CD4-positive, alpha-beta T cell treated with Interleukin-17A for 1 hour (primary cell): ENCODE measurements at regions not wholly inside any gene's neighbourhood (a gene's known extent, or its start where the extent isn't known, plus 50 kb on each side); places are given as distances from the start of the nearest gene placed in this dataset.
"Not testable (repeated sequence)": the region's sequence is repeated elsewhere in the genome, so short reads cannot be mapped to it uniquely, and the experiment has no call there.

ENCODE experiments used
- DNase-seq: peaks from one replicate; pipeline ENCODE4 v3.0.0-alpha.2; 2020

DNA sequence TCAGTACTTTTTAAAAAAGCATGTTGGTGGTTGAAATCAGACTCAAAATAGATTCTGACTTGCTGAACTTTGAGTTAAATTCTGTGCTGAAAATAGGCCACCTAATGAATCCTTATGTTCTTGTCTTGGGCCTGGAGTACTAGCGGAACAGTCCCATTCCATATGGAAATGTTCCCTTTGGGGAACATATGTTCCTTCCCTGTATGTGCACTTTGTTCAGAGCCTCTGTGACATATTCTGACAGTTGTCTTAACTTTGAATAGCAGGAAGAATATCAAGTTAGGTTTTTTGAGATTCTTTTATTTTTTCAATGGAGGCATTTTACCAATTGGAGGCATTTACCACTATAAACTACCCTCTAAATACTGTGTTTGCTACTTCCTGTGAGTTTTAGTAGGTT is 1667.8 kb downstream of the PLA2G4A start:
- DNase-seq: no peak

DNA sequence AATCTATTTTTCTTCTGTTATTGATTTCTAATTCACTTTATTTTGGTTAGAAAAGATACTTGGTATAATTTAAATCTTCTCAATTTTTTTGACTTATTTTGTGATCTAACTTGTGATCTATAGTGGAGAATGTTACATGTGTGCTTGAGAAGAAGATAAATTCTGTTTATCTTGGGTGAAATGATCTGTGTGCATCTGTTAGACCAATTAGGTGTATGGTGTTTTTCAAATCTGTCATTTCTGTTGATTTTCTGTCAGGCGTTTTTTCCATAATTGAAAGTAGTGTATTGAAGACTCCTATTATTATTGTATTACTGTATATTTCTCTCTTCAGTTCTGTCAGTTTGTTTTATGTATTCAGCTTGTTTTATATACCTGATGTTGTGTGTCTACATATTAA is 1668.3 kb downstream of the PLA2G4A start:
- no peak for DNase-seq

DNA sequence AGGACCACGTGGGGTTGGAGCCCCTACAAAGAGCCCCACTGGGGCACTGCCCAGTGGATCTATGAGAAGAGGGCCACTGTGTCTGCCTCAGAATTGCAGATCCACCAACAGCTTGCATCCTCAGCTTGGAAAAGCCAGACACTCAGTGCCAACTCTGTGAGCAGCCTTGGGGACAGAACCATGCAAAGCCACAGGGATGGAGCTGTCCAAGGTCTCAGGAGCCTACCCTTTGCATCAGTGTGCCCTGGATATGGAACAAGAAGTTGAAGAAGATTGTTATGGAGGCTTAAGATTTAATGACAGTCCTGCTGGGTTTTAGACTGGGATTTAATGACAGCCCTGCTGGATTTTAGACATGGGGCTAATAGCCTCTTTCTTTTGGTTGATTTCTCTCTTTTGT is 1670.9 kb downstream of the PLA2G4A start:
- DNase-seq: no peak

DNA sequence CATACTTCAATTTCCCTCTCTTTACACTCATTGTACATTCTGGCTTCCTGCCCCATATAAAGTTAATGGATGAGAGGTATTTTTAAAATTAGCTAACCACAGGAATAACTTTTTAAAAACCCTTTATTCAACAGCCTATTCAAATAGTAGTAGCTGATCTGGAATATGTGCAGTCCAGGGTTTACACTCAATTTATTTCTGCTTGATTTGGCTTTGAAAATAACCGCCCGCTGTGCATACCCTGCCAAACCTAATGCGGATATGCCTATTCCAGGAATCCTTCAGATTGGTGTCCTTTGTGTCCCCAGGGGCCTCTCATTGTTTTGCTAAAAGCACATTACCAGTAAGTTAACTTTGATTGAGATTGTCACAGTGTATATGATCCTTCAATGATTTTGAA is 1686.2 kb downstream of the PLA2G4A start:
- no peak for DNase-seq

DNA sequence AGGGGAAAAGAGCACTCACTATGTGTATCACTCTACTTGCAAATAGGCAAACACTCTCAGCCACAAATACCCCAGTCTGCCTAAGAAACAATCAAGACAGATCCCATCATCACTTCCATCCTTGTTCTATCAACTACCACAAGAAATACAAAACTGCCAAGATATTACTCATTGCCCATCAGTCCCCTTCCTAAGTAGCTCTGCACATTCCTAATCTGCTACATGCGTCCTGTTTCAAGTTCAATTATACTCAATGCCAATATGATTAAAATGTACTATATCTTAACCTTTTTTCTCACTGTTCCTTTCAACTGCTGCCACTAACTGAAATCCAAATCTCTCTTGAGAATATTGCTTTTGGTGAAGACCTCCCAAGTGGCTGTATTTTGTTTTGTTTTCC is 1688.4 kb downstream of the PLA2G4A start:
- DNase-seq: no peak

DNA sequence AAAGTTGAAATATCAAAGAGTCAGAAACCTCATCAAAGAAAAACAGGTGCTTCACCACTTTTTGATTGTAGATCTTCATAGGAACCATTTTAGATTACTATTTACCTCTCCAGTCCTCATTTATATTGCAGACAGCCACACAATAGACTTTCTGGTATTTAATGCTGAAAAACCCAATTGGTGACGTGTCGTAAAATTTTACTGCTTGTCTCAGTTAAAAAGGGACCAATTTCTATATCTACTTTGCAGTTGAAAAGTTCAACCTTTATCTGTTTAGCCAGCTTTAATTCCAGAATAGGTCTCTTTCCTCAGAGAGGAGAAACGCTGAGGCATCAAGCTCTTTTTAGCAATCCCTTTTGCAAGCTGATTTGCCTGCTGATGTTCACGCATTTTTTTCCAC is 1722.4 kb downstream of the PLA2G4A start:
- no peak for DNase-seq

DNA sequence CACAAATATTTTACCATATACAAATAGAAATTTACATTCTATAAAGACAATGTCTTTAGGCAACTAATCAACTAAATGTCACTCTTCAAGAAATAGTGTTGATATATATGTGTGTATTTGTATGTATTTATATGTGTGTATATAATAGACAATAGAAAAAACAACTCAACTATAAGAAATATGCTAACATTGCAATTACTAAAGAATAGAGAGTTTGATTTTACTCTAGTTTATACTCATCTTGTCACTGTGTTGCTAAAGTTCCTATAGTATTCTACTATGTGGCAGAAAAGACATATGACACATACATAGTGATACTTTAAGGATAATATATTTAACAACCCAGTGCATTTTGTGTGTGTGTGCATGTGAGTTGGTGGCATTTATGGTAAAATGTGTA is 1728.3 kb downstream of the PLA2G4A start:
- DNase-seq: no peak

DNA sequence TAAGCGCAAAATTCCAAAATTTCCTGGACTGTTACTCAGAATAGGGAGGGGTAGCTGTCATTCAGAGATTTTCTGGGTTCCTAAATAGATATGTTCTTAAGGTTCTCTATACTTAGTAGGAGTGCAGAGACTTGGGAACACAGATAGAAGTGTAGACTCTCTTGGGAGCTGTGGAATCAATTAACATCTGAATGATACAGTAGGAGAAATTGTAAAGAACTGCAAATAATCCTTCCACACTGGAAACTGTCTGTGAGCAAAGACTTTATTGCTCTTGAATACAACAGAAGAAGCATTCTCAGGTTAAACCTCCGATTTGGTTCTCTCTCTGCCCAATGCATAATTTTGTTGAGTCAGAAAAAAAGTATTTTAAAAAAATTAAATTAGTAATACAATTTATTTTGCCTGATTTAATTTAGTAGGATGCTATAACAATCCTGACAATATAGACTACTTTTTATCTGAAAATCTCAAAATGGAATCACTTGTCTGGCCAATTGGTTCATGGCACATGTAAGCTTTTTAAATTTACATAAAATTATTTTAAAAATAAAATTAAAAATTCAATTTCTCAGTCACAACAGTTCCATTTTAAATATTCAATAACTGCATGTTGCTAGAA is 1754.3 kb downstream of the PLA2G4A start:
- no peak for DNase-seq

DNA sequence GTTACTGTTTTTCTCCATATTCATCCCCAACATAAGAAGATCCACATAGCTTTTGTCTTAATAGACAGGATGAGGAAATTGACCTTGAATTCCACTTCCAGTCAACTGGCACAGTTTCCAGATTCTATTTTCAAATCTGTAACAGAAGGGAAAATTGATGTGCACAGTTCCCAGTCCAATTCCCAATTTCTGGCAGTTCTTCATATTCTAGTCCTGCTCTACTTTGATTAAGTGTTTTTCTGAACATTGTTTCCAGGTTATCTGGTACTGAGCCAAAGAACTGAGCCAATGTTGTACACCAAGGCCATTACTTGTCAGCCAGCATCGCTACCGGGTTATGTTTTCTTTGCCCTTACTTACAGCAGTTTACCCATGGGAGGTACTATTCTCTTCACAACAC is 1755.4 kb downstream of the PLA2G4A start:
- no peak for DNase-seq

DNA sequence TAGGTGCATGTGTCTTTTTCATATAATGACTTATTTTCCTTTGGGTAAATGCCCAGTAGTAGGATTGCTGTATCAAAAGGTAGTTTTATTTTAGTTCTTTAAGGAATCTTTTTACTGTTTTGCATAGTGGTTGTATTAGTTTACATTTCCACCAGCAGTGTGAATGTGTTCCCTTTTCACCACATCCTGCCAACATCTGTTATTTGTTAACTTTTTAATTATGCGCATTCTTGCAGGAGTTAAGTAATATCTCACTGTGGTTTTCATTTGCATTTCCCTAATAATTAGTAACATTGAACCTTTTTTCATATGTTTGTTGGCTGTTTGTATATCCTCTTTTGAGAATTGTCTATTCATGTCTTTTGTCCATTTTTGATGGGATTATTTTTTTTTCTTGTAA is 1761.9 kb downstream of the PLA2G4A start:
- DNase-seq: no peak

DNA sequence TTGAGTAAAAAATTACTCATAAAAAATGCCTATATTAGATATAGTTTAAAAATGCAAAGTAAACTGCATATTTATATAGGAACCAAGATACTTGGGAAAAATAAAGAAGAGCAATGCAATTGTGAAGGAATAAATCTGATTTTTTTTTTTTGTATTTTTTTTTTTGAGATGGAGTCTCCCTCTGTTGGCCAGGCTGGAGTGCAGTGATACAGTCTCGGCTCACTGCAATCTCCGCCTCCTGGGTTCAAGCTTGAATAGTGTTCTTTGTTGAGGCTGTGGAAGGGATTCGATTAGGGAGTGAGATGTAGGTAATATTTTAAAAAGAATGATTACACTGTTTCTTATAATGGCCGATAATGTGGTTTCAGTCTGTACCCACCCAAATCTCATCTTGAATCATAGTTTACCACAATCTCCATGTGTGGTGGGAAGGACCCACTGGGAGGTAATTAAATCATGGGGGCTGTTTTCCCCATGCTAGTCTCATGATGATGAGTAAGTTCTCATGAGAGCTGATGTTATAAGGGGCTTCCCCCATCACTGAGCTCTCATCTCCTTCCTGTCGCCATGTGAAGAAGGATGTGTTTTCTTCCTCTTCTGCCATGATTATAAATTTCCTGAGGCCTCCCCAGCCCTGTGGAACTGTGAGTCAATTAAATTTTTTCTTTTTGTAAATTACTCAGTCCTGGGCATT is 1765.9 kb downstream of the PLA2G4A start:
- DNase-seq: no peak

DNA sequence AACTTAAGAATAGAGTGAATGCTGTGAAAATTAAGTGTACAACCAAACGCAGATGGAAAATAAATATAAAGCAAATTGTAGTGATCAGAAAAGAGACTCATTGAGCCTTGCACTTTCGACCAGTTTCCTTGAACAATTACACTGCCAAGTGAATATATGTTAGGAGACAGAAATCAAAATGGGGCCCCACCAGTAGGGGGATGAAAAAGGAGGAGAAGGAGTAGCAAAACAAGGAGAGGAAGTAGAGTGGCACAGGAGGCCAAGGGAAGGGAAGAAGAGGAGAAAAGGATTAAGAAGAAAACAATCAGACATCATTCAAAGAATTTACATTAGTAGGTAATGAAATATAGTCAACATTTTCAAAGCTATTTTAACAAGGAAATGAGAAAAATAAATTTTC is 1770.6 kb downstream of the PLA2G4A start:
- DNase-seq: no peak

DNA sequence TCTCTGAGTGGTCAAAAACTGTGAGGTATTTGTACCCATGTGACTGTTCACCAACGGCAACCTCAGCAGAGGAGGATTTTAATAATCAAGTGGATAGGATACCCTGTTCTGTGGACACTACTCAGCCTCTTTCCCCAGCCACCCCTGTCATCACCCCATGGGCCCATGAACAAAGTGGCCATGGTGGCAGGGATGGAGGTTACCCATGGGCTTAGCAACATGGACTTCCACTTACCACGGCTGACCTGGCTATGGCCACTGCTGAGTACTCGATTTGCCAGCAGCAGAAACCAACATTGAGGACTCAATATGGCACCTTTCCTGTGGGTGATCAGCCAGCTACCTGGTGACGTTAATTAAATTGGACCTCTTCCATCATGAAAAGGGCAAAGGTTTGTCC is 1782.7 kb downstream of the PLA2G4A start:
- no peak for DNase-seq

DNA sequence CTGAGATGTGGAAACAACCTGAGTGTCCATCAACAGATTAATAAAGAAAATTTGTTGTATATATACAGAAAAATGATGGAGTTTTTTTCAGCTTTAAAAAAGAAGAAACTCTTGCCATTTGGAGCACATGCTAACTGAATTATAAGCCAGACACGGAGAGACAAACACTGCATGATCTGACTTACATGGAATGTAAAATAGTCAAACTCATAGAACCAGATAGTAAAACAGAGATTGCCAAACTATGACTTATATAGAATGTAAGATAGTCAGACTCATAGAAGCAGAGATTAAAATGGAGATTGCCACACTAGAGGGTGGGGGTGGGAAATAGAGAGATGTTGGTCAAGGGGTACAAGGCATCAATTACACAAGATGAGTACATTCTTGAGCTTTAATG is 1786.6 kb downstream of the PLA2G4A start:
- no peak for DNase-seq

DNA sequence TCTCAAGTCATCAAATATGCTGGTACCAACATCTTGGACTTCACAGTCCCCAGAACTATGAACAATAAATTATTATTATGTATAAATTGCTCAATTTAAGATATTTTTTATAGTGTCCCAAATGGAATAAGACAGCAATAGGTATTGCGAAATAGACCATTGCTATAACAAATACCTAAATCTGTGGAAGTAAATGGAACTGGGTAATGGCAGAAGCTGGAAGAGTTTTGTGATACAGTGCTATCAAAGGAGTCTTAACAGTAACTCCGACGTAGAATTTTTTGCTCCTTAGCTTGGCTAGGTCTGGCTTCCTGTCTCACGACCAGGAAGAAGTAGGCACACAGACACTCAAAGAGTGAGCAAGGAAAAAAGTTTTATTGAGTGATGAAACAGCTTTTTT is 1791.5 kb downstream of the PLA2G4A start:
- DNase-seq: no peak

DNA sequence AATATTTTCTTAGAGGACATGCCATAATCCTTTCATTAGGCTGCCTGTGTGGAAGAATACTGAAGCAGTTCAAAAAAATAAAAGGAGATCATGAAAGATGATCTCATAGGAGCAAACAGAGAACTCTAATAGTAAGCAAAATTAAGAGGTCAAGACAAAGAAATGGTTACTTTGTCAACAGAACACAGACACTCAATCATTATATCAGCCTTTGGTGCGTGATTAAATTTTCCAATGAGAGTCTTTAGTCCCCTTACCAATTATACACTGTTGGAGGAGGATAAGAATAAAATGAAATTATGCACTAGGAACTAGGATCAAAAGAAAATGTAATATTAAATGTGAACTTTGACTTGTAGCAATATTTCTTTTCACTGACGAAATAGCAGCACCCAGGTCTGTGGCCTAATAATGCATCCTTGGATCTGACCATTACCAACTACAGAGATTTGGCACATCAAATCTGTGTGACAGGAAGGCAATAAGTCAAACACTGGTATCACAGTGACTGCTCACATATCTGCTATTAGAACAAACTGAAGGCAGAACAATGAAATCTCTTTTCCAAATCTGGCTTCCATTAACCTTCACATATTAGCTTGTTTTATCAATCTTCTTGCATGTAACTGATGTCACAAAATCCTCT is 1812.9 kb downstream of the PLA2G4A start:
- no peak for DNase-seq

DNA sequence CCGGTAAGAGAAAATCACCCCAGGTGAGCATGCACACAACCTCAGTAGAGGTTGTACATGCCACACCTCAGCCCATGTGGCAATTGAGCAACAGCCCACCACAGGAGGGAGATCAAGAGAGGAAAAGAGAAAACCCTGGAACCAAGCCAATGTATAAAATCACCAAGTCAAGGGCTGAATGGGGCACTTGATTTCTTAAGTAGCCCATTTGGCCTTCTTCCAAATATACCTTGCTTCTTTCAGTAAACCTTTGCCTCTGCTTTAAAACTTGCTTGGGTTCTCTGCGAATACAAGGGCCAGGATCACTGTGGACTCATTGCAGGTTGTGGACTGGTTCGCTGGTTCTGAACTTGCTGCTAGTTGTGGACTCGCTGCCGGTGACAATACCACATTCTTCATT is 1814.0 kb downstream of the PLA2G4A start:
- DNase-seq: no peak

DNA sequence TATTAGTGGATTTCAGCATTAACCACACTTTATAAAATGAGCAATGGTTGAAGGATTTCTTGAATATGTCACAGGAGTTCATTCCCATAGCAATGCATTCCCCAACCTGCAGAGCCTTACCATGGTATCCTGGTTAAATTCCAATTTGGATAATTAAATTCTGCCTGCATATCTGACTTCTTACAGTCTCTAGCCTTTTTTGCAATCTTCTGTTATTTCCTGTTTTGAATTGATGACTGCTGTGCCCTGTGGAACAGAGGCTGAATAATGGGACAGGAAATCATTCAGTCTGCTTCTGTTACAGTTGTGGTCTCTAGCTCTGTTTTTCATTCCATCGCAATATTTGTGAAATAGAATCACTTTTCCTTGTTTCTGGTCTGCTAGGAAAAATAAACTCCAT is 1823.9 kb downstream of the PLA2G4A start:
- DNase-seq: no peak

DNA sequence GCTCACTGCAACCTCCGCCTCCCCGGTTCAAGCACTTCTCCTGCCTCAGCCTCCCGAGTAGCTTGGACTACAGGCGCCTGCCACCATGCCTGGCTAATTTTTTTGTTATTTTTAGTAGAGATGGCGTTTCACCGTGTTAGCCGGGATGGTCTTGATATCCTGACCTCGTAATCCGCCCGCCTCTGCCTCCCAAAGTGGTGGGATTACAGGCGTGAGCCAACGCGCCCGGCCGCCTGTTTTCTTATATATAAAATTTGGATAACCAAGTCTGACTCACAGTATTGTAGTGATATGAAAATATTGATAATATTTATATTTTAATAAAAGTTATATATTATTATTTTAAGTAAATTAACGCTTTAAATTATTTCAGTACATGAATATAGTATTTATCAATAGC is 1821.7 kb downstream of the BRINP3 start:
- DNase-seq: not testable (repeated sequence)

DNA sequence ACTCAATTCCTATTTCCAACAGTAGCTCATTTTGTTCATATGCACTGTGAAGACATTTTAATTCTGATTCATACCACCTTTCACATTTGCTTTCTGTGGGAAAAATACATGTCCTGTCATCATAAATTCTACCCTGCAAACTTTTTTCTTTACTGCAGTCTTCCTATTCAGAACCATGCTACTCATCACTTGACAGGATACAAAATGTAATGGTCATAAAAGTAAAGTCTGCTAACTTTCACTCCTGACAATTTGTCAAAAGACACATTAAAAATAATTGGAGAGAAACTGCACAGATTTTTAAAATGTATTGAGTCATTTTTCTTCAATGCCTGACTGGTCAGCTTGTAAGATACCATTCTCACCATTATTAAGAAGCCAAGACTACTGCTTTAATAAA is 1817.1 kb downstream of the BRINP3 start:
- no peak for DNase-seq

DNA sequence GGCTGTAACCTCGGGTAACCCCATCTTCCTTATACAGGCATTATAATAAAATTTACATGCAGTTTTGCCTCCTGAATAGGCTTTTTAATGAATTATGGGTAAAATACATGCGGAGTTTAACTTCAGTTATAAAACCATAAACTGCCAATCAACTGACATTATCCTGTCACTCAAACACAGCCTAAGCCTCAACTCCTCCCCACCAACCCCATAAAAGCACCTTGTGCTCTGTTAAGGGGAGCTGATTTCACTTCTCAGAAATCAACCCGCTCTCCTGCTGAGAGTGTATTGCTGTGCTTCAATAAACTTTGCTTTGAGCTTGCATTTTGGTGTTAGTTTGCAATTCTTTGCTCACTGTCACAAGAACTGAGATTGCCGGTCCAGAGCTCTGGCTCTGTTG is 1812.2 kb downstream of the BRINP3 start:
- DNase-seq: no peak

DNA sequence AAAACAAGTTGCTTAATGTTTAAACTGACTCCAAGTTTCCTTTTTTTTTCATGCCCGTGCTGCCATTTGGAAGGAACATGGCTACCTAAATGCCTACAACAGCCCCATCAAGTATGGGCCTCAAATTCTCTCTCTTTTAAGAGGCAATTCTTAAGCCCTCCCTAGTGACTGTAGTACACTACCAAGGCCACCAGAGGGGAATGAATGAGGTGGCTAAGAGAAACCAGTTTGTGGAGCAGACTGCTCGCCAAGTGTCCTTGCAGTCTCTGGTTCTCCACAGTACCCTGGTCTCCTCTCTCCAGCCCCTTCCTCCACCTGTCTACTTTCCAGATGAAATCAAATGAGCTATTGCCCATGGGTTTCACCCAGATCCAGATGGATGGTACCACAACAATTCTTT is 1809.6 kb downstream of the BRINP3 start:
- no peak for DNase-seq

DNA sequence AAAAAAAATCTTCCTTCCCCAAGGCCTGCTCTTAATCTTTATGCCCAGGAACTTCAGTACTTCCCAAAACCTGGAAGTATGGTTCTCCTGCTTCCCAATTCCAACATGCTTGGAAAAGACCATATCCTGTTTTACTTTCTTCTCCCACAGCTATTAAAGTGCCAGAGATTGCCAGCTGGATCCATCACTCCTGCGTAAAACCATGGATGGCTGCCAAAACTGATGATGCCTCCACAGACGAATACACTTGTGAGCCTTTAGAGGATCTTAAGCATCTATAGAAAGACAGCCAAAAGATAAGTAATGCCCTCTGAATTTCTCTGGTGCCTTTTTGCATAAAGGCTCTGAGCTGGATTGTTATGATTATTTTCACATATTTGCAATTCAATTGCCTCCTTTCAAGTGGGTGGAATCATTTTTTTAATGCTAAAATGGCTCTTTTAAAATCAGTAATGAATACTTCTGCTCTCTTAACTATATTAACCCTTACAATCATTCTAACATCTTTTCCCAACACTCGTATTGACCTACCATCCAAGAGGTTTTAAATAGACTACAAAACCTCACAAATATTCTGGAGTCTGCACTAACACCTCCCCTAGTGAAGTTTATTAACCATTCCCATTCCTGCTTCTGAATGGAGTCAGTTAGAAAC is 1807.8 kb downstream of the BRINP3 start:
- no peak for DNase-seq

DNA sequence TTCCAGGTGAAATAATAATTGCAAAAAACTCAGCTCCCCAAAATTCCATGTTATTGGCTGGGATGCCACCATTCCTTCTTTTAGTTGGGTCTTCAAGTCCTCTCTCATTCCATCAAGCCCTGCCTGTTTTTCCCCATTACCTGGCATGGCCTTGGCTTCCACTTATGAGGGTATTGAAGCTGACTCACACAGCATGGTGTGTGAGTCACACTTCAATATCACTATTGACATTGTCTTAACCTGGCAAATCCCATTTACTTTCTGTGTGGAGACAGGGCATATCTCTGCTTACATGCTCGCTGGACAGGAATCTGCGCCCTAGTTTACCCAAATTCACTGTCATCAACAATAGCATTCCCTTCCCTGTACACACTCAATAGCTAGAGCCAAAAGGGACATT is 1806.8 kb downstream of the BRINP3 start:
- no peak for DNase-seq
